Endothelial cell of umbilical vein (primary cell): ENCODE measurements at regions not wholly inside any gene's neighbourhood (a gene's known extent, or its start where the extent isn't known, plus 50 kb on each side); places are given as distances from the start of the nearest gene placed in this dataset.

Experiments
- BruUV-seq: library from RNA; stranded (reverse); fragments of 400-500 nt; replicated peaks from 2 replicates; lab custom pipeline; 2021; lab: Mats Ljungman, UMichigan
- CTCF ChIA-PET: fragments of 300-600, 350-600 bp; sonication (Branson Sonifier 250); formaldehyde crosslinking; loops from one replicate; lab custom pipeline; 2021; ENCODE audit warnings: antibody characterized with exemption, inconsistent platforms; lab: Charles Lee
- POLR2A ChIA-PET: fragments of 300-600, 350-600 bp; sonication (Branson Sonifier 250); formaldehyde crosslinking; loops from one replicate; lab custom pipeline; 2021; ENCODE audit warnings: antibody characterized with exemption, inconsistent platforms; lab: Charles Lee
- DNase-seq: peaks from one replicate; pipeline ENCODE4 v3.0.0-alpha.2; 2011; ENCODE audit warnings: low read depth, low spot score
- FAIRE-seq: peaks from 2 replicates; lab custom pipeline; 2011; peaks lifted over from hg19 to GRCh38; lab: Jason Lieb, UNC
- H2AFZ ChIP-seq: 2 replicates; pipeline ENCODE4 v1.6.0; 2012; ENCODE audit warnings: low read depth, low read length, control low read depth, inconsistent platforms
- H3K27ac ChIP-seq: 2 replicates; pipeline ENCODE4 v1.5.1; 2011; ENCODE audit warnings: low read depth, mild to moderate bottlenecking, control low read depth, low read length, moderate library complexity; ENCODE audit not compliant: insufficient read depth
- H3K27me3 ChIP-seq, 2 experiments: 2 replicates each; pipeline versions ENCODE4 v1.6.0 to v1.6.1; 2011; ENCODE audit warnings: low read length in 2 of 2, mixed read lengths in 1 of 2; ENCODE audit not compliant: control insufficient read depth in 2 of 2, insufficient read depth in 2 of 2
- H3K36me3 ChIP-seq, 2 experiments: 2 replicates in 1 of 2; 3 replicates in 1 of 2; pipeline ENCODE4 v1.5.1; 2011; ENCODE audit warnings: low read length in 2 of 2, mild to moderate bottlenecking in 1 of 2, moderate library complexity in 1 of 2; ENCODE audit not compliant: control insufficient read depth in 2 of 2, insufficient read depth in 2 of 2; ENCODE audit errors: extremely low read depth in 1 of 2
- H3K4me1 ChIP-seq: 3 replicates; pipeline ENCODE4 v1.5.1; 2011; ENCODE audit warnings: mild to moderate bottlenecking, low read length; ENCODE audit not compliant: control insufficient read depth, insufficient read depth; ENCODE audit errors: extremely low read depth
- H3K4me2 ChIP-seq: 2 replicates; pipeline ENCODE4 v1.6.1; 2011; ENCODE audit warnings: low read length, control low read depth, mixed read lengths; ENCODE audit not compliant: insufficient read depth
- H3K4me3 ChIP-seq, 3 experiments: fragments of 200-600 bp in 1 of 3; sonication (generic), shearing (Covaris generic) in 1 of 3; replicated peaks in 1 of 3; 2 replicates each; pipeline ENCODE4 v1.5.1; 2011 to 2016; ENCODE audit warnings: control low read depth in 3 of 3, low read length in 3 of 3, mild to moderate bottlenecking in 2 of 3, inconsistent platforms in 1 of 3, low read depth in 1 of 3, moderate library complexity in 1 of 3; ENCODE audit not compliant: insufficient read depth in 1 of 3
- H3K79me2 ChIP-seq: 2 replicates; pipeline ENCODE4 v1.6.0; 2012; ENCODE audit warnings: low read length, inconsistent platforms; ENCODE audit not compliant: control insufficient read depth, insufficient read depth
- H3K9ac ChIP-seq: replicated peaks from 2 replicates; pipeline ENCODE3; 2011; ENCODE audit warnings: low read length, control low read depth; ENCODE audit not compliant: insufficient read depth; ENCODE audit errors: extremely low read depth
- H3K9me1 ChIP-seq: replicated peaks from 3 replicates; pipeline ENCODE4 v1.6.0; 2011; ENCODE audit warnings: mild to moderate bottlenecking, low read length; ENCODE audit not compliant: control insufficient read depth, insufficient read depth; ENCODE audit errors: extremely low read depth
- H3K9me3 ChIP-seq: replicated peaks from 2 replicates; pipeline ENCODE4 v1.5.1; 2012; ENCODE audit warnings: low read length, inconsistent platforms; ENCODE audit not compliant: control insufficient read depth, insufficient read depth
- H4K20me1 ChIP-seq: replicated peaks from 2 replicates; pipeline ENCODE3; 2011; ENCODE audit warnings: mild to moderate bottlenecking, low read length; ENCODE audit not compliant: control insufficient read depth, insufficient read depth; ENCODE audit errors: extremely low read depth
- CTCF ChIP-seq, 2 donors: IDR thresholded peaks; 1 replicate in 1 of 2; 2 replicates in 1 of 2; pipeline ENCODE4 v1.5.1; 2011; ENCODE audit warnings: low read length in 2 of 2, mild to moderate bottlenecking in 2 of 2, moderate library complexity in 2 of 2, control low read depth in 1 of 2, inconsistent platforms in 1 of 2, low read depth in 1 of 2; ENCODE audit not compliant: insufficient read depth in 1 of 2; ENCODE audit errors: extremely low read depth in 1 of 2
- EZH2 ChIP-seq: IDR thresholded peaks from 2 replicates; pipeline ENCODE4 v1.6.1; 2012; ENCODE audit warnings: borderline replicate concordance, low read depth, mild to moderate bottlenecking, moderate library complexity, low read length, inconsistent platforms; ENCODE audit not compliant: severe bottlenecking
- FOS ChIP-seq: IDR thresholded peaks from 2 replicates; pipeline ENCODE4 v1.6.1; 2011; ENCODE audit warnings: mild to moderate bottlenecking, low read length, moderate library complexity, borderline replicate concordance; ENCODE audit not compliant: insufficient read depth
- GATA2 ChIP-seq: IDR thresholded peaks from 2 replicates; pipeline ENCODE4 v1.7.0; 2011; ENCODE audit warnings: low read depth, mild to moderate bottlenecking, moderate library complexity, mixed read lengths, low read length; ENCODE audit not compliant: insufficient read length, insufficient read depth
- JUN ChIP-seq: IDR thresholded peaks from 2 replicates; pipeline ENCODE4 v1.6.1; 2011; ENCODE audit warnings: borderline replicate concordance, low read depth; ENCODE audit not compliant: insufficient read length, insufficient read depth
- MAX ChIP-seq: IDR thresholded peaks from 2 replicates; pipeline ENCODE4 v1.6.1; 2011; ENCODE audit not compliant: insufficient read depth, insufficient read length
- MYC ChIP-seq: IDR thresholded peaks from one replicate; pipeline ENCODE4 v1.6.1; 2011; ENCODE audit warnings: mild to moderate bottlenecking, low read depth, low read length
- POLR2A ChIP-seq: IDR thresholded peaks from 2 replicates; pipeline ENCODE4 v1.6.1; 2012; ENCODE audit warnings: low read depth, mild to moderate bottlenecking, control low read depth, low read length
- POLR2AphosphoS5 ChIP-seq: IDR thresholded peaks from 2 replicates; pipeline ENCODE4 v1.6.1; 2012; ENCODE audit warnings: low read depth, mild to moderate bottlenecking, control low read depth, low read length, moderate library complexity; ENCODE audit not compliant: insufficient read depth
- dilution Hi-C: fragments of 300-500 bp; cut with MboI; formaldehyde crosslinking; loops from one replicate; pipeline ENCODE4 v1.15.0; 2019; ENCODE audit warnings: low sequenced_read_pairs; ENCODE audit not compliant: extremely low pct_ligation_motif_present
- intact Hi-C: fragments of 100-400 bp; cut with micrococcal nuclease; formaldehyde crosslinking; loops from one replicate; pipeline ENCODE4 v1.10.0; 2022

GRCh38 chr18:10258836-10259474 lies 195.5 kb upstream of the APCDD1 start:
- FAIRE-seq, result no peak
- POLR2A ChIA-PET, result no interaction called here

GRCh38 chr18:10259901-10260300 lies 194.5 kb upstream of the APCDD1 start:
- Histone ChIP-seq H3K9me1 (no peaks in the 10 kb centered on the region), H3K9me3 (no peaks in the 10 kb centered on the region), H3K79me2 (no peaks in the 10 kb centered on the region), H3K36me3 (no peaks in the 10 kb centered on the region), H3K4me2 (no peak overlapping the region), H2AFZ (no peak overlapping the region), H4K20me1 (no peaks in the 10 kb centered on the region), H3K27me3 (peaks cover 3 to 11% of the 10 kb centered on the region in 2 experiments), H3K9ac (no peak overlapping the region), H3K27ac (no peak overlapping the region), H3K4me1 (no peaks in the 10 kb centered on the region), H3K4me3 (no peak overlapping the region)
- POLR2A ChIA-PET, result no interaction called here
- BruUV-seq, result no TSS peak
- dilution Hi-C loops, result no loop called here
- intact Hi-C loops, result no loop called here
- DNase-seq (no peak), FAIRE-seq (no peak)
- CTCF ChIA-PET, result no interaction called here
- no peak for TF ChIP-seq CTCF (IDR thresholded peaks at IDR 0.05; ENCODE audit: extremely low read depth in 1 of 2, insufficient read depth in 1 of 2, low read depth in 1 of 2, low read length in 2 of 2)
- no peak for TF ChIP-seq POLR2A
- TF ChIP-seq FOS, result no peak
- TF ChIP-seq MYC, result no peak
- no peak for TF ChIP-seq POLR2AphosphoS5
- no peak for TF ChIP-seq GATA2
- TF ChIP-seq JUN, result no peak
- no peak for TF ChIP-seq MAX
- no peak for TF ChIP-seq EZH2

More at GRCh38 chr18:10258836-10259474, 195.5 kb upstream of the APCDD1 start:
- no peak overlapping the region for H3K9ac ChIP-seq
- CTCF ChIA-PET, result interaction anchor here (0.6 kb wide), 1 partner anchor 12 kb away, joined by 3 read pairs; no protein-coding TSS in a partner anchor
- H4K20me1 ChIP-seq, result no peaks in the 10 kb centered on the region
- TF ChIP-seq POLR2A (no peak), JUN (no peak), EZH2 (no peak), FOS (no peak)
- H3K4me3 ChIP-seq, result no peak overlapping the region
- dilution Hi-C loops, result no loop called here
- no peak overlapping the region for H3K27ac ChIP-seq
- H3K4me1 ChIP-seq, result no peaks in the 10 kb centered on the region
- H3K9me3 ChIP-seq, result no peaks in the 10 kb centered on the region
- no peak for DNase-seq
- H3K9me1 ChIP-seq, result no peaks in the 10 kb centered on the region
- peaks cover 3 to 11% of the 10 kb centered on the region in 2 experiments for H3K27me3 ChIP-seq
- no peaks in the 10 kb centered on the region for H3K79me2 ChIP-seq
- H3K36me3 ChIP-seq, result no peaks in the 10 kb centered on the region
- no peak overlapping the region for H2AFZ ChIP-seq
- no peak overlapping the region for H3K4me2 ChIP-seq
- intact Hi-C loops, result no loop called here
- BruUV-seq, result no TSS peak
